Sigmoid colon (tissue), 6 donors: ENCODE measurements at regions not wholly inside any gene's neighbourhood (a gene's known extent, or its start where the extent isn't known, plus 50 kb on each side); places are given as distances from the start of the nearest gene placed in this dataset.

ENCODE experiments used
- DNase-seq: peaks from one replicate; pipeline ENCODE4 v3.0.0-alpha.2; 2019
- H3K27ac ChIP-seq, 4 donors: fragments of 200-600 bp; sonication (generic); one replicate each; pipeline ENCODE4 v1.5.1; 2016 to 2019; ENCODE audit warnings: mild to moderate bottlenecking in 1 of 4
- H3K27me3 ChIP-seq, 3 donors: fragments of 200-600 bp; sonication (generic); one replicate each; pipeline ENCODE4 v1.5.1; 2019; ENCODE audit warnings: mild to moderate bottlenecking in 1 of 3
- H3K36me3 ChIP-seq, 4 donors: fragments of 200-600 bp; sonication (generic); one replicate each; pipeline ENCODE4 v1.5.1; 2016 to 2019
- H3K4me1 ChIP-seq, 4 donors: fragments of 200-600 bp; sonication (generic); one replicate each; pipeline ENCODE4 v1.5.1; 2017 to 2019
- H3K4me3 ChIP-seq, 4 donors: fragments of 200-600 bp; sonication (generic); one replicate each; pipeline ENCODE4 v1.5.1; 2017 to 2019; ENCODE audit warnings: mild to moderate bottlenecking in 2 of 4, moderate library complexity in 1 of 4
- H3K9me3 ChIP-seq, 4 donors: fragments of 200-600 bp in 3 of 4; sonication (generic) in 3 of 4; one replicate each; pipeline versions ENCODE4 v1.5.1 to v1.6.1; 2013 to 2019
- EP300 ChIP-seq, 4 donors: sonication (generic); formaldehyde crosslinking; IDR thresholded peaks; one replicate each; pipeline ENCODE4 v1.6.1; 2017; ENCODE audit warnings: antibody characterized with exemption in 4 of 4
- POLR2A ChIP-seq, 2 donors: fragments of 450-650 bp; IDR thresholded peaks; one replicate each; pipeline ENCODE4 v1.6.1; 2016; ENCODE audit warnings: antibody characterized with exemption in 2 of 2, mild to moderate bottlenecking in 2 of 2, moderate library complexity in 2 of 2
- POLR2AphosphoS5 ChIP-seq, 4 donors: sonication (generic); formaldehyde crosslinking; IDR thresholded peaks; one replicate each; pipeline ENCODE4 v1.6.1; 2017; ENCODE audit warnings: antibody characterized with exemption in 4 of 4
- WGBS, 2 donors: extraction: QIAGEN DNeasy Blood & Tissue Kit; methylation state at CpG; one replicate each; pipeline ENCODE4 v1.1.7; 2013; 5-methylcytosine and 5-hydroxymethylcytosine counted together
- intact Hi-C: fragments of 100-400 bp; cut with DNase I; formaldehyde crosslinking; loops from one replicate; pipeline ENCODE4 v1.15.1; 2023
- TF ChIP-seq, protein P1 (sequence below), 4 experiments: fragments of 450-650 bp in 3 of 4; fragments of 200-600 bp in 1 of 4; IDR thresholded peaks; one replicate each; pipeline ENCODE4 v1.5.1; 2016 to 2019; ENCODE audit warnings: antibody characterized with exemption in 4 of 4, mild to moderate bottlenecking in 3 of 4, moderate library complexity in 2 of 4
- donor health status: healthy with polysubstance abuse.
- donor health status: healthy.

DNA sequence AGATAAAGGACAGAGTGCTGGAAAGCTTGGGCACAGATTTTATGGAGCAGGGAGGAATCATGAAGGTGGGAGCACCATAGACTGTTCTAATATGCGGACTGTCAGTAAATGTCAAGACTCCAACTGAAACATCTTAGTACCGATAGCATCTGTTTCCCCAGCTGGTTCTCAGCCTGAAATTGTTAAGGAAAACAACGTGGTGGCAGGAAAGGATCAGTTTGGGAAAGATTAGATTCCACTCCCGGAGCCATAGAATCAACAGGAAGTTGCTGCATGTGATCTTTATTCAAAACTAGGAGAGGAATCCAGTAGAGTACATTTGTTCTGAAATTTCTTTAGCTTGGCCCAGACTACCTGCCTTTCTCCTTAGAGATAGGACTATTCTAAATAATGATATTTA, 559.1 kb downstream of the CSNK1G3 start:
- H3K27me3 ChIP-seq: no peaks in the 10 kb centered on the region
- no peak overlapping the region for H3K4me3 ChIP-seq
- no peak for DNase-seq
- TF ChIP-seq POLR2A (IDR thresholded peaks at IDR 0.05) (no peak), POLR2AphosphoS5 (IDR thresholded peaks at IDR 0.05) (no peak), EP300 (IDR thresholded peaks at IDR 0.05) (no peak)
- TF ChIP-seq, protein P1, sequence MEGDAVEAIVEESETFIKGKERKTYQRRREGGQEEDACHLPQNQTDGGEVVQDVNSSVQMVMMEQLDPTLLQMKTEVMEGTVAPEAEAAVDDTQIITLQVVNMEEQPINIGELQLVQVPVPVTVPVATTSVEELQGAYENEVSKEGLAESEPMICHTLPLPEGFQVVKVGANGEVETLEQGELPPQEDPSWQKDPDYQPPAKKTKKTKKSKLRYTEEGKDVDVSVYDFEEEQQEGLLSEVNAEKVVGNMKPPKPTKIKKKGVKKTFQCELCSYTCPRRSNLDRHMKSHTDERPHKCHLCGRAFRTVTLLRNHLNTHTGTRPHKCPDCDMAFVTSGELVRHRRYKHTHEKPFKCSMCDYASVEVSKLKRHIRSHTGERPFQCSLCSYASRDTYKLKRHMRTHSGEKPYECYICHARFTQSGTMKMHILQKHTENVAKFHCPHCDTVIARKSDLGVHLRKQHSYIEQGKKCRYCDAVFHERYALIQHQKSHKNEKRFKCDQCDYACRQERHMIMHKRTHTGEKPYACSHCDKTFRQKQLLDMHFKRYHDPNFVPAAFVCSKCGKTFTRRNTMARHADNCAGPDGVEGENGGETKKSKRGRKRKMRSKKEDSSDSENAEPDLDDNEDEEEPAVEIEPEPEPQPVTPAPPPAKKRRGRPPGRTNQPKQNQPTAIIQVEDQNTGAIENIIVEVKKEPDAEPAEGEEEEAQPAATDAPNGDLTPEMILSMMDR (IDR thresholded peaks at IDR 0.05): no peak
- H3K9me3 ChIP-seq: no peaks in the 10 kb centered on the region
- intact Hi-C loops: no loop called here
- no peak overlapping the region for H3K27ac ChIP-seq
- H3K4me1 ChIP-seq: no peaks in the 10 kb centered on the region
- 62 to 64% methylated on average over 4 of the region's 4 CpGs for WGBS, 2 donors
- H3K36me3 ChIP-seq: no peaks in the 10 kb centered on the region

DNA sequence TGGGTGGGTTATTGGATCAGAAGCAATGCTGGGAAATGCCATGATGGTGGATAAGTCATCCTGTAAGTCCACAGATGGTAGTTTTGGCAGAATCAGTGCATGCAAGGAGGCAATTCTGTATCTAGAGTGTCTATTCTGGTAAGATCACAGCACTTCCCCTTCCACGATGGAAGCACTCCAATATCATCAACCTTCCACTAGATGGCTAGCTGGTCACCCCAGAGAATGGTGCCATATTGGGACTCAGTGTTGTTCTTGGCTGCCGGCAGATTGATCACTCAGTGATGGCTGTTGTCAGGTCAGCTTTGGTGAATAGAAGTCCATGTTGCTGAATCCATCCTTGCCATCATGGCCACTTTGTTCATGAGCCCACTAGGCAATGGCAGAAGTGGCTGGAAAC, 553.5 kb downstream of the CSNK1G3 start:
- TF ChIP-seq POLR2A (IDR thresholded peaks at IDR 0.05) (no peak), EP300 (IDR thresholded peaks at IDR 0.05) (no peak), POLR2AphosphoS5 (IDR thresholded peaks at IDR 0.05) (no peak)
- TF ChIP-seq, protein P1 (IDR thresholded peaks at IDR 0.05): no peak
- Histone ChIP-seq H3K9me3 (no peaks in the 10 kb centered on the region), H3K4me3 (no peak overlapping the region), H3K27ac (no peak overlapping the region), H3K4me1 (peaks cover 0 to 15% (median 7%) of the 10 kb centered on the region in 4 donors), H3K27me3 (no peaks in the 10 kb centered on the region), H3K36me3 (no peaks in the 10 kb centered on the region)
- intact Hi-C loops: no loop called here
- 92 to 98% methylated on average over 2 of the region's 2 CpGs for WGBS, 2 donors
- DNase-seq: no peak

DNA sequence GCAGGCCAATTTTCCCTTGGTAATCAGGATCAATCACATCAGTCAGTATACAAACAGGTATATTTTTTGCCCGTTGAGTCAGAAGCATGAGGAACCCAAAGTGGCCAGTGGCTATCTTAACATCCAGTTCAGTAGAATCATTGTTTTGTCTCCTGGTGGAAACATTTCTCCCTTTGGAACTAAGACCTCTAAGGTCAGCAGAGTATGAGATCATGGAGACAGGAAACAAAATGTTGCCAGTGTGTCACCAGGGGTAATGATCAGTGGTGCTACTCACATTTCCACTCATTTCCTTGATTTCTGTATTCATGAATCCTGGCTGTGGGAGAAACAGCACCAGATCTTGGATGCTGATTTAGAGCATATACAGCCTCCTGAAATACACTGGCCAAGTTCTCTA, 553.0 kb downstream of the CSNK1G3 start:
- TF ChIP-seq POLR2AphosphoS5 (IDR thresholded peaks at IDR 0.05): no peak
- no peak for TF ChIP-seq EP300 (IDR thresholded peaks at IDR 0.05)
- TF ChIP-seq, protein P1 (IDR thresholded peaks at IDR 0.05): no peak
- no peak for TF ChIP-seq POLR2A (IDR thresholded peaks at IDR 0.05)
- H3K9me3 ChIP-seq: no peaks in the 10 kb centered on the region
- 90 to 94% methylated on average over 1 of the region's 1 CpG for WGBS, 2 donors
- H3K27me3 ChIP-seq: no peaks in the 10 kb centered on the region
- H3K4me3 ChIP-seq: no peak overlapping the region
- no peaks in the 10 kb centered on the region for H3K36me3 ChIP-seq
- peaks cover 0 to 15% (median 7%) of the 10 kb centered on the region in 4 donors for H3K4me1 ChIP-seq
- DNase-seq: no peak
- no peak overlapping the region for H3K27ac ChIP-seq
- intact Hi-C loops: no loop called here

DNA sequence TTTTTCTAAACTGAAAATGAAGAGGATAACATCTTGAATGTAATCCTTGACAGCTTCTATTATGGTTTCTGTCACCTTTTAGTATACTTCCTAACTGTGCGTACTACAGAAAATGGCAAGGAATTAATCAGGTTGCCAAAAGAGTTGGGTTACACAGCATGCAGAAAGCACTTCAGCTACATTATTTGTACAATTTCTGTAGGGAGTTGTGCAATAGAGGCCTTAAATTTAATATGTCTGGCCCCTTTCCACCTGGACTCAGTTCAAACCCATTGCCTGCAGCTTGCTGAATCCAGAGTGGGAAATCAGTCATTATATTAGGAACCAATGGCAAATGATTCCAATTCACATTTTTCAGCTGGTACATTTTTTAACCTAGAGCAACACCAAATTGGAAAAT, 549.7 kb downstream of the CSNK1G3 start:
- peak; percentile 67 for DNase-seq
- WGBS, 2 donors: 61 to 75% methylated on average over 1 of the region's 1 CpG
- no peaks in the 10 kb centered on the region for H3K36me3 ChIP-seq

DNA sequence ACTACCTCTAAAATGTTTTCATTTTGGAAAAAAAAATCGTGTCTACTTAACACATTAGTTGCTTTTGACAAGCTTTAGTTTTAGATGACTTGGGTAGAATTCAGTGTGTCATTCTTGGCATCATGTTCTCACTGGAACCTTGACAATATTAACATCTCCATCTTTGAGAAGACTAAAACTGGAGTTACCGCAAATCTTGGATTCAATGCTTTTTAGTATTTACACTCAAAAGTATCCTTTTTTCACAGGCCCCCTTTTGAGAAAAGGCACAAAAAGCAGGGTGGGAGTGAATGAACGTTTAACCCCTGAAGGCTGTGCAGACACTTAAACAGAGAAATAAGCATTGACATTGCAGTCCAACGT, 549.1 kb downstream of the CSNK1G3 start:
- 66 to 77% methylated on average over 4 of the region's 4 CpGs for WGBS, 2 donors
- no peak for DNase-seq
- no peaks in the 10 kb centered on the region for H3K9me3 ChIP-seq
- H3K36me3 ChIP-seq: no peaks in the 10 kb centered on the region
- H3K4me1 ChIP-seq: peaks cover 0 to 30% (median 21%) of the 10 kb centered on the region in 4 donors
- H3K27ac ChIP-seq: no peak overlapping the region
- no peaks in the 10 kb centered on the region for H3K27me3 ChIP-seq
- H3K4me3 ChIP-seq: no peak overlapping the region
- intact Hi-C loops: no loop called here
- no peak for TF ChIP-seq POLR2A (IDR thresholded peaks at IDR 0.05)
- TF ChIP-seq EP300 (IDR thresholded peaks at IDR 0.05): no peak
- TF ChIP-seq, protein P1 (IDR thresholded peaks at IDR 0.05): no peak
- TF ChIP-seq POLR2AphosphoS5 (IDR thresholded peaks at IDR 0.05): no peak

More for the DNA sequence above, 549.7 kb downstream of the CSNK1G3 start:
- TF ChIP-seq, protein P1 (IDR thresholded peaks at IDR 0.05): no peak
- TF ChIP-seq POLR2AphosphoS5 (IDR thresholded peaks at IDR 0.05): peak in 2 of 4 donors; percentile 32 to 52
- H3K4me3 ChIP-seq: no peak overlapping the region
- H3K27me3 ChIP-seq: no peaks in the 10 kb centered on the region
- H3K27ac ChIP-seq: no peak overlapping the region
- intact Hi-C loops: no loop called here
- H3K4me1 ChIP-seq: peaks cover 0 to 29% (median 21%) of the 10 kb centered on the region in 4 donors
- H3K9me3 ChIP-seq: no peaks in the 10 kb centered on the region
